PC-9 (cell line): ENCODE measurements at regions not wholly inside any gene's neighbourhood (a gene's known extent, or its start where the extent isn't known, plus 50 kb on each side); places are given as distances from the start of the nearest gene placed in this dataset.

Experiments
- CTCF ChIP-seq: fragments of 200-600 bp; sonication (generic); conservative IDR thresholded peaks from 2 replicates; pipeline ENCODE4 v1.6.1; 2017; ENCODE audit warnings: mixed run types, antibody characterized with exemption, mild to moderate bottlenecking, moderate library complexity
- EZH2 ChIP-seq: fragments of 200-600 bp; sonication (generic); IDR thresholded peaks from 2 replicates; pipeline ENCODE4 v1.8.0; 2017; ENCODE audit warnings: antibody characterized with exemption, low read depth

- TF ChIP-seq CTCF, result no peak
- no peak for TF ChIP-seq EZH2
Measured at GRCh38 chr21:28100366-28100765, 892.3 kb downstream of the LTN1 start.
